Neural cell (in vitro differentiated cells): ENCODE measurements at regions not wholly inside any gene's neighbourhood (a gene's known extent, or its start where the extent isn't known, plus 50 kb on each side); places are given as distances from the start of the nearest gene placed in this dataset.
"Not testable (repeated sequence)": the region's sequence is repeated elsewhere in the genome, so short reads cannot be mapped to it uniquely, and the experiment has no call there.

Experiments
- H2AFZ ChIP-seq: fragments of 200-600, 300-800 bp; sonication (generic), shearing (Covaris generic); 2 replicates; pipeline ENCODE4 v1.6.0; 2014; ENCODE audit warnings: low read depth, mild to moderate bottlenecking, antibody characterized with exemption, low read length, moderate library complexity
- H3F3A ChIP-seq: fragments of 200-600 bp; shearing (Covaris generic); 2 replicates; pipeline ENCODE4 v1.6.1; 2016; ENCODE audit warnings: mild to moderate bottlenecking, moderate library complexity, mixed read lengths, antibody characterized with exemption, low read length; ENCODE audit not compliant: insufficient read depth, poor library complexity, severe bottlenecking
- H3K27ac ChIP-seq: fragments of 200-600, 300-800 bp; sonication (generic), shearing (Covaris generic); 2 replicates; pipeline ENCODE4 v1.5.1; 2014; ENCODE audit warnings: mild to moderate bottlenecking, low read length, moderate library complexity
- H3K27me3 ChIP-seq: fragments of 300-800, 200-600 bp; sonication (generic), shearing (Covaris generic); 2 replicates; pipeline ENCODE4 v1.6.0; 2014; ENCODE audit warnings: mild to moderate bottlenecking, low read depth, low read length, moderate library complexity; ENCODE audit not compliant: insufficient read depth
- H3K36me3 ChIP-seq: fragments of 300-800, 200-600 bp; sonication (generic), shearing (Covaris generic); 2 replicates; pipeline ENCODE4 v1.5.1; 2014; ENCODE audit warnings: mild to moderate bottlenecking, antibody characterized with exemption, low read length, moderate library complexity; ENCODE audit not compliant: insufficient read depth
- H3K4me2 ChIP-seq: fragments of 300-800, 200-600 bp; sonication (generic), shearing (Covaris generic); 2 replicates; pipeline ENCODE4 v1.6.0; 2014; ENCODE audit warnings: mild to moderate bottlenecking, low read length
- H3K4me3 ChIP-seq: fragments of 300-800, 200-600 bp; sonication (generic), shearing (Covaris generic); 2 replicates; pipeline ENCODE4 v1.5.1; 2014; ENCODE audit warnings: mild to moderate bottlenecking, low read length, moderate library complexity
- H3K79me2 ChIP-seq: fragments of 200-600 bp; shearing (Covaris generic); replicated peaks from 2 replicates; pipeline ENCODE4 v1.6.0; 2014; ENCODE audit warnings: mild to moderate bottlenecking, low read length, moderate library complexity; ENCODE audit not compliant: insufficient read depth
- H3K9ac ChIP-seq: fragments of 300-800, 200-600 bp; sonication (generic), shearing (Covaris generic); 2 replicates; pipeline ENCODE4 v1.6.1; 2016; ENCODE audit warnings: mild to moderate bottlenecking, low read length, mixed read lengths
- H3K9me2 ChIP-seq: fragments of 200-600 bp; shearing (Covaris generic); 2 replicates; pipeline ENCODE4 v1.6.1; 2016; ENCODE audit warnings: mild to moderate bottlenecking, low read length, mixed read lengths; ENCODE audit not compliant: insufficient read depth
- H3K9me3 ChIP-seq: fragments of 200-600, 300-800 bp; sonication (generic), shearing (Covaris generic); 2 replicates; pipeline ENCODE4 v1.6.1; 2016; ENCODE audit warnings: mild to moderate bottlenecking, mixed run types, low read length, moderate library complexity, mixed read lengths
- H4K20me1 ChIP-seq: fragments of 200-600 bp; shearing (Covaris generic); 2 replicates; pipeline ENCODE4 v1.6.1; 2016; ENCODE audit warnings: mild to moderate bottlenecking, mixed run types; ENCODE audit not compliant: insufficient read depth
- EP300 ChIP-seq: fragments of 450-650 bp; conservative IDR thresholded peaks from 2 replicates; pipeline ENCODE4 v1.6.1; 2014; ENCODE audit warnings: antibody characterized with exemption, mild to moderate bottlenecking, moderate library complexity; ENCODE audit not compliant: poor library complexity, severe bottlenecking
- EZH2 ChIP-seq: fragments of 200-600, 300-800 bp; shearing (Covaris generic), sonication (generic); IDR thresholded peaks from 2 replicates; pipeline ENCODE4 v1.6.1; 2014; ENCODE audit warnings: antibody characterized with exemption, low read length, borderline replicate concordance, mild to moderate bottlenecking; ENCODE audit not compliant: insufficient read depth, poor library complexity, severe bottlenecking
- MXI1 ChIP-seq: fragments of 450-650 bp; conservative IDR thresholded peaks from 2 replicates; pipeline ENCODE4 v1.6.1; 2014; ENCODE audit warnings: antibody characterized with exemption, mild to moderate bottlenecking; ENCODE audit not compliant: poor library complexity, severe bottlenecking
- POLR2AphosphoS5 ChIP-seq: IDR thresholded peaks from 2 replicates; pipeline ENCODE4 v1.6.1; 2012
- RAD21 ChIP-seq: fragments of 450-650 bp; conservative IDR thresholded peaks from 2 replicates; pipeline ENCODE4 v1.6.1; 2014; ENCODE audit warnings: antibody characterized with exemption, mild to moderate bottlenecking, moderate library complexity
- SMC3 ChIP-seq: fragments of 450-650 bp; conservative IDR thresholded peaks from 2 replicates; pipeline ENCODE4 v1.6.1; 2014; ENCODE audit warnings: antibody characterized with exemption, mild to moderate bottlenecking, moderate library complexity; ENCODE audit not compliant: poor library complexity
- TAF1 ChIP-seq: IDR thresholded peaks from 2 replicates; pipeline ENCODE4 v1.6.1; 2012; ENCODE audit warnings: low read depth
- TF ChIP-seq, protein P1 (sequence below): fragments of 450-650 bp; IDR thresholded peaks from 2 replicates; pipeline ENCODE4 v1.5.1; 2014; ENCODE audit warnings: antibody characterized with exemption, mild to moderate bottlenecking, moderate library complexity; ENCODE audit not compliant: poor library complexity, severe bottlenecking
- TF ChIP-seq, protein P2 (sequence below): IDR thresholded peaks from 2 replicates; pipeline ENCODE4 v1.6.1; 2012; ENCODE audit warnings: borderline replicate concordance

DNA sequence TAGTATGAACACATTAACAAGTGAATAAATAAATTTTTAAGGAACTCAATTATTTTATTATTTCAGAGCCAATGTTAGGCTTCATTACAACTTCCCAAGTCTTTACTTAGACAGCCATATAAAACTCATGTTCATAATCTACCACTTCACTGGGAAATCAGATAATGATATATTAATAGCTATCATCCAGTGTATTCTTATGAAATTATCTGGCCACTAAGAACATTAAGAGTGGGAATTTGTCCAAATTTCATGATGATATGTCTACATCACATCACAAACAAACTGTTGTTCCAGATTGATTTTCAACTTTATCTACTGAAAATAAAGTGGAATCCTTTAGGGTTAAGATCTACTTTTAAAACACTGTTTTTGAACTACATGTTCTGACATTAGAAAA lies 668.6 kb downstream of the EFNA5 start:
- Histone ChIP-seq H2AFZ (no peak overlapping the region), H3F3A (no peaks in the 10 kb centered on the region), H3K79me2 (no peaks in the 10 kb centered on the region), H3K27me3 (no peaks in the 10 kb centered on the region), H3K4me2 (no peak overlapping the region), H3K4me3 (no peak overlapping the region), H3K27ac (no peak overlapping the region), H3K9me2 (no peaks in the 10 kb centered on the region), H4K20me1 (no peaks in the 10 kb centered on the region), H3K36me3 (no peaks in the 10 kb centered on the region), H3K9ac (no peak overlapping the region), H3K9me3 (no peaks in the 10 kb centered on the region)
- TF ChIP-seq EZH2 (no peak), EP300 (no peak), SMC3 (no peak), RAD21 (no peak), TAF1 (no peak), MXI1 (no peak), POLR2AphosphoS5 (no peak)
- TF ChIP-seq, protein P1, sequence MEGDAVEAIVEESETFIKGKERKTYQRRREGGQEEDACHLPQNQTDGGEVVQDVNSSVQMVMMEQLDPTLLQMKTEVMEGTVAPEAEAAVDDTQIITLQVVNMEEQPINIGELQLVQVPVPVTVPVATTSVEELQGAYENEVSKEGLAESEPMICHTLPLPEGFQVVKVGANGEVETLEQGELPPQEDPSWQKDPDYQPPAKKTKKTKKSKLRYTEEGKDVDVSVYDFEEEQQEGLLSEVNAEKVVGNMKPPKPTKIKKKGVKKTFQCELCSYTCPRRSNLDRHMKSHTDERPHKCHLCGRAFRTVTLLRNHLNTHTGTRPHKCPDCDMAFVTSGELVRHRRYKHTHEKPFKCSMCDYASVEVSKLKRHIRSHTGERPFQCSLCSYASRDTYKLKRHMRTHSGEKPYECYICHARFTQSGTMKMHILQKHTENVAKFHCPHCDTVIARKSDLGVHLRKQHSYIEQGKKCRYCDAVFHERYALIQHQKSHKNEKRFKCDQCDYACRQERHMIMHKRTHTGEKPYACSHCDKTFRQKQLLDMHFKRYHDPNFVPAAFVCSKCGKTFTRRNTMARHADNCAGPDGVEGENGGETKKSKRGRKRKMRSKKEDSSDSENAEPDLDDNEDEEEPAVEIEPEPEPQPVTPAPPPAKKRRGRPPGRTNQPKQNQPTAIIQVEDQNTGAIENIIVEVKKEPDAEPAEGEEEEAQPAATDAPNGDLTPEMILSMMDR, result no peak
- TF ChIP-seq, protein P2, sequence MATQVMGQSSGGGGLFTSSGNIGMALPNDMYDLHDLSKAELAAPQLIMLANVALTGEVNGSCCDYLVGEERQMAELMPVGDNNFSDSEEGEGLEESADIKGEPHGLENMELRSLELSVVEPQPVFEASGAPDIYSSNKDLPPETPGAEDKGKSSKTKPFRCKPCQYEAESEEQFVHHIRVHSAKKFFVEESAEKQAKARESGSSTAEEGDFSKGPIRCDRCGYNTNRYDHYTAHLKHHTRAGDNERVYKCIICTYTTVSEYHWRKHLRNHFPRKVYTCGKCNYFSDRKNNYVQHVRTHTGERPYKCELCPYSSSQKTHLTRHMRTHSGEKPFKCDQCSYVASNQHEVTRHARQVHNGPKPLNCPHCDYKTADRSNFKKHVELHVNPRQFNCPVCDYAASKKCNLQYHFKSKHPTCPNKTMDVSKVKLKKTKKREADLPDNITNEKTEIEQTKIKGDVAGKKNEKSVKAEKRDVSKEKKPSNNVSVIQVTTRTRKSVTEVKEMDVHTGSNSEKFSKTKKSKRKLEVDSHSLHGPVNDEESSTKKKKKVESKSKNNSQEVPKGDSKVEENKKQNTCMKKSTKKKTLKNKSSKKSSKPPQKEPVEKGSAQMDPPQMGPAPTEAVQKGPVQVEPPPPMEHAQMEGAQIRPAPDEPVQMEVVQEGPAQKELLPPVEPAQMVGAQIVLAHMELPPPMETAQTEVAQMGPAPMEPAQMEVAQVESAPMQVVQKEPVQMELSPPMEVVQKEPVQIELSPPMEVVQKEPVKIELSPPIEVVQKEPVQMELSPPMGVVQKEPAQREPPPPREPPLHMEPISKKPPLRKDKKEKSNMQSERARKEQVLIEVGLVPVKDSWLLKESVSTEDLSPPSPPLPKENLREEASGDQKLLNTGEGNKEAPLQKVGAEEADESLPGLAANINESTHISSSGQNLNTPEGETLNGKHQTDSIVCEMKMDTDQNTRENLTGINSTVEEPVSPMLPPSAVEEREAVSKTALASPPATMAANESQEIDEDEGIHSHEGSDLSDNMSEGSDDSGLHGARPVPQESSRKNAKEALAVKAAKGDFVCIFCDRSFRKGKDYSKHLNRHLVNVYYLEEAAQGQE, result no peak

DNA sequence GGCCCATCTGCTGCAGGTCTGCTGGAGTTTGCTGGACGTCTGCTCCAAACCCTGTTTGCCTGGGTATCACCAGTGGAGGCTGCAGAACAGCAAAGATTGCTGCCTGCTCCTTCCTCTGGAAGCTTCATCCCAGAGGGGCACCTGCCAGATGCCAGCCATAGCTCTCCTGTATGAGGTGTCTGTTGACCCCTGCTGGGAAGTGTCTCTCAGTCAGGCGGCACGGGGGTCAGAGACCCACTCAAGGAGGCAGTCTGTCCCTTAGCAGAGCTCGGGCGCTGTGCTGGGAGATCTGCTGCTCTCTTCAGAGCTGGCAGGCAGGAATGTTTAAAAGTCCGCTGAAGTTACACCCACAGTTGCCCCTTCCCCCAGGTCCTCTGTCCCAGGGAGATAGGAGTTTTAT lies 671.2 kb downstream of the EFNA5 start:
- not testable (repeated sequence) for H3K36me3 ChIP-seq, H3K9ac ChIP-seq, H3F3A ChIP-seq, H3K4me2 ChIP-seq, H4K20me1 ChIP-seq, H3K27me3 ChIP-seq, H3K9me3 ChIP-seq, H3K9me2 ChIP-seq, H2AFZ ChIP-seq, H3K27ac ChIP-seq, H3K4me3 ChIP-seq, H3K79me2 ChIP-seq

DNA sequence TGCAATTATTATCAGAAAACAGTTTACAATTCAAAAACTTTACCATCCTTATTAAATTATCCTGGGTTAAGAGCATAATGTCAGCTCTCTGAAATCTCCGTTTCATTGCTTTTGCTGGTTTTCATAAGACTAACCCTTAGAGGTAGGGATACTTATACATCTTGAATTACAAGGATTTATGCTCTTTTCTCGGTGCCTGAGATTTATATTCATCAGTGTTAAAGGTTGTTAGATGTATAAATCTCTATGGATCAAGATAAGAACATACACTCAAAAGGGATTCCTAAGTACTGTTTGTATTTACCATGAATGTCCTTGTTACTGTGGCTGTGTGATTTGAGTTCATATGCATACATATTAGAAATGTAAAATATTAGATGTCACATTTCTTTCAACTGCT lies 684.7 kb downstream of the EFNA5 start:
- H3K36me3 ChIP-seq, result no peaks in the 10 kb centered on the region
- TF ChIP-seq EZH2 (no peak), MXI1 (no peak), TAF1 (no peak), SMC3 (no peak), POLR2AphosphoS5 (no peak), RAD21 (no peak), EP300 (no peak)
- TF ChIP-seq, protein P1, result no peak
- TF ChIP-seq, protein P2, result no peak
- no peak overlapping the region for H3K4me3 ChIP-seq
- no peaks in the 10 kb centered on the region for H3K27me3 ChIP-seq
- H3K9ac ChIP-seq, result no peak overlapping the region
- H4K20me1 ChIP-seq, result no peaks in the 10 kb centered on the region
- H3K9me2 ChIP-seq, result no peaks in the 10 kb centered on the region
- H3K79me2 ChIP-seq, result no peaks in the 10 kb centered on the region
- H2AFZ ChIP-seq, result no peak overlapping the region
- no peaks in the 10 kb centered on the region for H3F3A ChIP-seq
- H3K9me3 ChIP-seq, result no peaks in the 10 kb centered on the region
- H3K27ac ChIP-seq, result no peak overlapping the region
- H3K4me2 ChIP-seq, result no peak overlapping the region
